ENCODE measurements at regions not wholly inside any gene's neighbourhood (a gene's known extent, or its start where the extent isn't known, plus 50 kb on each side); places are given as distances from the start of the nearest gene placed in this dataset.

DNA sequence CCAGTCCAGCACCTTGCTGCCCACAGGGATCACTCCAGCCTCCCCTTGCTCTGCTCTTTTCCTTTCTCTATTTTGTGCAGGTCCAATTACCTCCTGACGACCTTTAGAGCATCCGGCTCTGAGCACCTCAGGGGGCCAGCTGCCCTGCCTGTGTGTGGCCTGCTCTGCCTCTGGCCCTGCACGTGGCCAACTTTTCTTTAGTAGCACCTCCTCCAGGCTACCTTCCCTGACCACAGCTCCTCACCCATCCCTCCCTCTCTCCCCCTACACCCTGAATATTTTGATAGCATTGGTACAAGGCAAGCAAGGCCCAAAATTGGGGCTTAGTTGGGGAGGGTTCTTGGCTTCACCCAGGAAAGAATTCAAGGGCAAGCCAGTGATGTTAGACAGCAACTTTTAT, 66.9 kb upstream of the PRR20G start:
- Histone ChIP-seq H3K79me1 (replicated peaks; ENCODE audit: low read length, poor library complexity, severe bottlenecking) (no peaks in the 10 kb centered on the region), H4K91ac (ENCODE audit: low read length) (no peak overlapping the region), H3K4me1 (ENCODE audit: control insufficient read depth, insufficient read depth, low read depth, low read length) (no peaks in the 10 kb centered on the region)

DNA sequence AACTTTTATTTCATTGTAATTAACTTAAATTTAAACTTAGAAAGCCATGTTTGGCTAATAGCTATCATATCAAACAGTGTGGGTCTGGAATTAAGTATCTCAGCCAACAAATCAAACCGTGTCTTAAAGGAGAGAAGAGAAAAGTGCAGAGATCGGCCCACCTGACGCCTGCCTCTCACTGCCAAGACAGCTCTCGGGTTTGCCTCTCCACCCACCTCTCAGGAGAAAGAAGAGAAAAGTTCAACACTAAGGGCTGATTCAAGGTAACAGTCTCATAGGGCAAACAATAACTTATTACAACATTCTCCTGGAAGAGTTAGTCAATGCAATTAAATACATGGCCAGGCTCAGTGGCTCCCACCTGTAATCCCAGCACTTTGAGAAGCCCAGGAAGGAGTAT, 64.8 kb upstream of the PRR20G start:
- 53% methylated on average over 3 of the region's 4 CpGs for WGBS

More for the DNA sequence above, 66.9 kb upstream of the PRR20G start:
- WGBS: 68% methylated on average over 3 of the region's 3 CpGs
- Histone ChIP-seq H3K36me3 (ENCODE audit: control insufficient read depth in 1 of 2, insufficient read depth in 2 of 2, low read depth in 1 of 2, low read length in 2 of 2) (no peaks in the 10 kb centered on the region), H2BK5ac (ENCODE audit: low read depth, low read length, poor library complexity, severe bottlenecking) (no peak overlapping the region), H3K9me3 (ENCODE audit: control insufficient read depth, low read length) (peaks cover 9% of the 10 kb centered on the region), H3K27me3 (ENCODE audit: control insufficient read depth in 1 of 2, insufficient read depth in 1 of 2, low read length in 2 of 2) (peaks cover 10 to 30% of the 10 kb centered on the region in 2 experiments), H2AFZ (ENCODE audit: low read depth, low read length) (no peak overlapping the region), H3K18ac (ENCODE audit: low read depth in 1 of 2, low read length in 2 of 2) (no peak overlapping the region), H3K14ac (ENCODE audit: low read length in 2 of 2) (no peak overlapping the region), H2AK5ac (ENCODE audit: low read length, severe bottlenecking) (no peak overlapping the region), H3K4me3 (ENCODE audit: insufficient read depth in 1 of 2, low read depth in 1 of 2, low read length in 2 of 2) (no peak overlapping the region), H4K8ac (ENCODE audit: low read length) (no peak overlapping the region), H3K4ac (ENCODE audit: low read depth in 1 of 2, low read length in 2 of 2) (no peak overlapping the region), H3K23ac (ENCODE audit: low read length in 2 of 2) (no peak overlapping the region), H3K9ac (ENCODE audit: low read length) (no peak overlapping the region), H2BK120ac (ENCODE audit: low read depth, low read length) (no peak overlapping the region), H2BK12ac (ENCODE audit: low read length in 2 of 2) (no peak overlapping the region), H3K4me2 (ENCODE audit: low read length, poor library complexity, severe bottlenecking) (no peak overlapping the region), H2BK15ac (ENCODE audit: low read depth, poor library complexity, severe bottlenecking) (no peak overlapping the region), H3K27ac (ENCODE audit: low read length, poor library complexity, severe bottlenecking) (no peak overlapping the region)
- no peak for DNase-seq

DNA sequence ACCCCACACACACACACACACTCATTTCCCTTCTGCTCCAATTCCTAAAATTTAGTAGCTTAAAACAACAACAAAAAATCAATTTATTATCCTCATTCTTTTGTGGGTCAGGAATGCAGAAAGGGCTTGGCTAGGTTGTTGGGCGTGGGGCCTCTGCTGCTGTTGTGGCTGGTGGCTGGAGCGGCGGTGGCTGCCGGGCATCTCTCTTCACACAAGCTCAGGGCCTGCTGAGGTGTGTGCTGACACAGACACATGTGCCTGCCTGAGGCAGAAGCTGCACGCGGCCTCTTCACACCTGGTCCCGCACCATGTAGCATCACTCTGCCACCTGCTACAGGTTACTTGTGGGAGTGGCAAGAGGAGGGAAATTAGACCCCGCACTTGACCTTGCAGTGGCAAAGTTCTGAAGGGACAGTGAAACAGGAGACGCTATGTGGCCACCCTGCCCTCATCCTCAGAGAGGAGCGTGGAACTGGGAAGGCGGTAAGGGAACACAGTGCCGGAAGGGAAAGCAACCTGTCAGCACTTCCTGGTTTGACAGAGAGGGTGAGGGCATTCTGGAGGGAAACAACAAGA, 64.0 kb upstream of the PRR20G start:
- Histone ChIP-seq H3K36me3 (ENCODE audit: control insufficient read depth in 1 of 2, insufficient read depth in 2 of 2, low read depth in 1 of 2, low read length in 2 of 2) (no peaks in the 10 kb centered on the region), H2AFZ (ENCODE audit: low read depth, low read length) (no peak overlapping the region), H4K91ac (ENCODE audit: low read length) (no peak overlapping the region), H3K4me3 (ENCODE audit: insufficient read depth in 1 of 2, low read depth in 1 of 2, low read length in 2 of 2) (no peak overlapping the region), H3K9me3 (ENCODE audit: control insufficient read depth, low read length) (peaks cover 9% of the 10 kb centered on the region), H2BK5ac (ENCODE audit: low read depth, low read length, poor library complexity, severe bottlenecking) (no peak overlapping the region), H3K4me2 (ENCODE audit: low read length, poor library complexity, severe bottlenecking) (no peak overlapping the region), H3K79me1 (replicated peaks; ENCODE audit: low read length, poor library complexity, severe bottlenecking) (no peaks in the 10 kb centered on the region), H4K8ac (ENCODE audit: low read length) (no peak overlapping the region), H2BK120ac (ENCODE audit: low read depth, low read length) (no peak overlapping the region), H3K14ac (ENCODE audit: low read length in 2 of 2) (no peak overlapping the region), H3K27me3 (ENCODE audit: control insufficient read depth in 1 of 2, insufficient read depth in 1 of 2, low read length in 2 of 2) (peaks cover 10 to 32% of the 10 kb centered on the region in 2 experiments), H3K23ac (ENCODE audit: low read length in 2 of 2) (no peak overlapping the region), H3K4ac (ENCODE audit: low read depth in 1 of 2, low read length in 2 of 2) (no peak overlapping the region), H3K18ac (ENCODE audit: low read depth in 1 of 2, low read length in 2 of 2) (no peak overlapping the region), H3K4me1 (ENCODE audit: control insufficient read depth, insufficient read depth, low read depth, low read length) (no peaks in the 10 kb centered on the region), H2BK12ac (ENCODE audit: low read length in 2 of 2) (no peak overlapping the region), H2AK5ac (ENCODE audit: low read length, severe bottlenecking) (no peak overlapping the region), H2BK15ac (ENCODE audit: low read depth, poor library complexity, severe bottlenecking) (no peak overlapping the region), H3K27ac (ENCODE audit: low read length, poor library complexity, severe bottlenecking) (no peak overlapping the region), H3K9ac (ENCODE audit: low read length) (no peak overlapping the region)
- DNase-seq: no peak
- 75% methylated on average over 10 of the region's 12 CpGs for WGBS

More for the DNA sequence above, 64.8 kb upstream of the PRR20G start:
- Histone ChIP-seq H4K8ac (ENCODE audit: low read length) (no peak overlapping the region), H3K23ac (ENCODE audit: low read length in 2 of 2) (no peak overlapping the region), H2BK5ac (ENCODE audit: low read depth, low read length, poor library complexity, severe bottlenecking) (no peak overlapping the region), H3K9ac (ENCODE audit: low read length) (no peak overlapping the region), H2AK5ac (ENCODE audit: low read length, severe bottlenecking) (no peak overlapping the region), H3K79me1 (replicated peaks; ENCODE audit: low read length, poor library complexity, severe bottlenecking) (no peaks in the 10 kb centered on the region), H3K27me3 (ENCODE audit: control insufficient read depth in 1 of 2, insufficient read depth in 1 of 2, low read length in 2 of 2) (peaks cover 10 to 28% of the 10 kb centered on the region in 2 experiments), H3K14ac (ENCODE audit: low read length in 2 of 2) (no peak overlapping the region), H2BK120ac (ENCODE audit: low read depth, low read length) (no peak overlapping the region), H2BK15ac (ENCODE audit: low read depth, poor library complexity, severe bottlenecking) (no peak overlapping the region), H3K36me3 (ENCODE audit: control insufficient read depth in 1 of 2, insufficient read depth in 2 of 2, low read depth in 1 of 2, low read length in 2 of 2) (no peaks in the 10 kb centered on the region), H3K9me3 (ENCODE audit: control insufficient read depth, low read length) (peaks cover 9% of the 10 kb centered on the region), H3K4me1 (ENCODE audit: control insufficient read depth, insufficient read depth, low read depth, low read length) (no peaks in the 10 kb centered on the region), H3K27ac (ENCODE audit: low read length, poor library complexity, severe bottlenecking) (no peak overlapping the region), H4K91ac (ENCODE audit: low read length) (no peak overlapping the region), H2BK12ac (ENCODE audit: low read length in 2 of 2) (no peak overlapping the region), H3K4ac (ENCODE audit: low read depth in 1 of 2, low read length in 2 of 2) (no peak overlapping the region), H3K18ac (ENCODE audit: low read depth in 1 of 2, low read length in 2 of 2) (no peak overlapping the region), H2AFZ (ENCODE audit: low read depth, low read length) (no peak overlapping the region), H3K4me2 (ENCODE audit: low read length, poor library complexity, severe bottlenecking) (no peak overlapping the region), H3K4me3 (ENCODE audit: insufficient read depth in 1 of 2, low read depth in 1 of 2, low read length in 2 of 2) (no peak overlapping the region)
- DNase-seq: no peak

DNA sequence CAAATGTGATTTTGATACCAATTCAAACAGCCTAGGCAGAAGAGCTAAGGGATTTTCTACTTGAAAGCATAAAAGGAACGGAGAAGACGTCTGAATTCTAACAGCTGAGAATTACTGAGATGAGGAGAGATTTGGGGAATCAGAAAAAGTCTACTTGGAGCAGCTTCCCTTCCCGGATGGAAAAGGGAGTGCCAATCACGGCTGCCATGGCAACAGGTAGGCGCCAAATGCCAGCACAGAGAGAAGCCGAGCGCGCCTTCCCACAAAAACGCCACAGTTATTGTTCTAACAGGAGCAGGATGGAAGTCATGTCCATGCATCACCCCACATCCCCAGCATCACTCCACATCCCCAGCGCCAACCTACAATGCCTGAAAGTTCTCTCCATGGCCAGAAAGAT, 63.5 kb upstream of the PRR20G start:
- no peak overlapping the region for H2BK12ac ChIP-seq (ENCODE audit: low read length in 2 of 2)
- no peak overlapping the region for H3K4ac ChIP-seq (ENCODE audit: low read depth in 1 of 2, low read length in 2 of 2)
- DNase-seq: no peak
- no peak overlapping the region for H2AK5ac ChIP-seq (ENCODE audit: low read length, severe bottlenecking)
- peaks cover 10 to 37% of the 10 kb centered on the region in 2 experiments for H3K27me3 ChIP-seq (ENCODE audit: control insufficient read depth in 1 of 2, insufficient read depth in 1 of 2, low read length in 2 of 2)
- peaks cover 4% of the 10 kb centered on the region for H3K9me3 ChIP-seq (ENCODE audit: control insufficient read depth, low read length)
- WGBS: 74% methylated on average over 10 of the region's 10 CpGs
- H3K36me3 ChIP-seq (ENCODE audit: control insufficient read depth in 1 of 2, insufficient read depth in 2 of 2, low read depth in 1 of 2, low read length in 2 of 2): no peaks in the 10 kb centered on the region
- no peak overlapping the region for H2BK15ac ChIP-seq (ENCODE audit: low read depth, poor library complexity, severe bottlenecking)
- H3K18ac ChIP-seq (ENCODE audit: low read depth in 1 of 2, low read length in 2 of 2): no peak overlapping the region
- no peak overlapping the region for H3K23ac ChIP-seq (ENCODE audit: low read length in 2 of 2)
- no peak overlapping the region for H4K91ac ChIP-seq (ENCODE audit: low read length)
- no peak overlapping the region for H2BK120ac ChIP-seq (ENCODE audit: low read depth, low read length)
- no peak overlapping the region for H2BK5ac ChIP-seq (ENCODE audit: low read depth, low read length, poor library complexity, severe bottlenecking)
- no peak overlapping the region for H4K8ac ChIP-seq (ENCODE audit: low read length)
- H3K14ac ChIP-seq (ENCODE audit: low read length in 2 of 2): no peak overlapping the region
- no peaks in the 10 kb centered on the region for H3K79me1 ChIP-seq (replicated peaks; ENCODE audit: low read length, poor library complexity, severe bottlenecking)
- no peak overlapping the region for H2AFZ ChIP-seq (ENCODE audit: low read depth, low read length)
- no peak overlapping the region for H3K9ac ChIP-seq (ENCODE audit: low read length)
- H3K4me2 ChIP-seq (ENCODE audit: low read length, poor library complexity, severe bottlenecking): no peak overlapping the region
- no peak overlapping the region for H3K27ac ChIP-seq (ENCODE audit: low read length, poor library complexity, severe bottlenecking)
- H3K4me3 ChIP-seq (ENCODE audit: insufficient read depth in 1 of 2, low read depth in 1 of 2, low read length in 2 of 2): no peak overlapping the region
- H3K4me1 ChIP-seq (ENCODE audit: control insufficient read depth, insufficient read depth, low read depth, low read length): no peaks in the 10 kb centered on the region
